ENCODE measurements at regions not wholly inside any gene's neighbourhood (a gene's known extent, or its start where the extent isn't known, plus 50 kb on each side); places are given as distances from the start of the nearest gene placed in this dataset.

GRCh38 chr7:116365797-116366196 is 133.7 kb upstream of the CAV2 start:
- 40% methylated on average over 5 of the region's 5 CpGs for WGBS (ENCODE audit: insufficient coverage, insufficient replicate concordance, low lambda C conversion rate, missing lambda C conversion rate)
- Histone ChIP-seq H3K9ac (ENCODE audit: control insufficient read depth, insufficient read depth, low read length) (no peak overlapping the region), H2AFZ (ENCODE audit: control insufficient read depth, low read depth, low read length) (no peak overlapping the region), H3K27ac (ENCODE audit: control insufficient read depth, insufficient read depth) (no peak overlapping the region), H3K36me3 (ENCODE audit: control insufficient read depth in 2 of 2, insufficient read depth in 2 of 2, low read length in 1 of 2) (no peaks in the 10 kb centered on the region), H4K20me1 (ENCODE audit: control insufficient read depth, insufficient read depth) (no peaks in the 10 kb centered on the region), H3K4me3 (no peak overlapping the region), H3K4me2 (ENCODE audit: control insufficient read depth, insufficient read depth) (no peak overlapping the region), H3K9me3 (replicated peaks; ENCODE audit: control insufficient read depth, insufficient read depth, low read length) (no peaks in the 10 kb centered on the region), H3K27me3 (replicated peaks in 1 of 2; ENCODE audit: control insufficient read depth in 2 of 2, insufficient read depth in 2 of 2, low read length in 1 of 2) (no peaks in the 10 kb centered on the region; a peak in 1 of 4 replicates), H3K79me2 (ENCODE audit: control insufficient read depth, insufficient read depth, low read length) (no peaks in the 10 kb centered on the region), H3K4me1 (ENCODE audit: control insufficient read depth, insufficient read depth, low read length) (no peaks in the 10 kb centered on the region)
- DNase-seq (ENCODE audit: low read depth, low spot score) (no peak), FAIRE-seq (no peak), ATAC-seq (no peak)
- TF ChIP-seq BMI1 (IDR thresholded peaks at IDR 0.05; ENCODE audit: borderline replicate concordance): no peak
- TF ChIP-seq RELB (IDR thresholded peaks at IDR 0.05; ENCODE audit: low read depth): no peak
- no peak for TF ChIP-seq ZBTB11 (CRISPR knock-in tag; IDR thresholded peaks at IDR 0.05)
- no peak for TF ChIP-seq PBX3 (IDR thresholded peaks at IDR 0.05; ENCODE audit: insufficient replicate concordance, low read depth, low read length)
- no peak for TF ChIP-seq HDGF (IDR thresholded peaks at IDR 0.05)
- TF ChIP-seq TARDBP (IDR thresholded peaks at IDR 0.05; ENCODE audit: borderline replicate concordance): no peak
- CTCF ChIA-PET: interaction anchor here (1.8 kb wide), 1 partner anchor 225 kb away, joined by 4 read pairs; no protein-coding TSS in a partner anchor
- SMC1A ChIA-PET (ENCODE audit: uncharacterized antibody, unreplicated experiment): no interaction called here
- POLR2A ChIA-PET: no interaction called here
- RAD21 ChIA-PET (ENCODE audit: unreplicated experiment): no interaction called here
- BruUV-seq (replicated peaks): no TSS peak
- intact Hi-C loops (cut with micrococcal nuclease; ENCODE audit: unreplicated experiment): no loop called here
- in situ Hi-C loops (cut with MboI): no loop called here
